ENCODE measurements at regions not wholly inside any gene's neighbourhood (a gene's known extent, or its start where the extent isn't known, plus 50 kb on each side); places are given as distances from the start of the nearest gene placed in this dataset.
A peak's percentile ranks its signal among the peaks of the same experiment; 100 is the strongest.

- 0 out of 2 replicates have a peak, but pooled peaks cover 6% of the 10 kb centered on the region for H3K9me3 Mint-ChIP-seq
- H3K27me3 Mint-ChIP-seq (ENCODE audit: low read depth) = peaks cover 3% of the 10 kb centered on the region
- DNase-seq (ENCODE audit: low spot score) (peak; percentile 59), ATAC-seq (peak; percentile 74)
- H3K4me1 Mint-ChIP-seq = peaks cover 27% of the 10 kb centered on the region
- peak overlapping the region; percentile 70; the same call in 1 of the 2 replicates for H3K27ac Mint-ChIP-seq
- H3K4me3 Mint-ChIP-seq = peak overlapping the region; percentile 55
- H3K36me3 Mint-ChIP-seq = peaks cover 6% of the 10 kb centered on the region; the same call in 1 of the 2 replicates
- CTCF ChIA-PET = interaction anchor here (0.9 to 1.4 kb wide), 7 partner anchors 9 to 80 kb away, joined by 3 to 6 read pairs (median 4); no protein-coding TSS in a partner anchor
- POLR2A ChIA-PET = no interaction called here
- no peak for TF ChIP-seq JAZF1 (CRISPR knock-in tag; IDR thresholded peaks at IDR 0.05)
- TF ChIP-seq, protein P1, sequence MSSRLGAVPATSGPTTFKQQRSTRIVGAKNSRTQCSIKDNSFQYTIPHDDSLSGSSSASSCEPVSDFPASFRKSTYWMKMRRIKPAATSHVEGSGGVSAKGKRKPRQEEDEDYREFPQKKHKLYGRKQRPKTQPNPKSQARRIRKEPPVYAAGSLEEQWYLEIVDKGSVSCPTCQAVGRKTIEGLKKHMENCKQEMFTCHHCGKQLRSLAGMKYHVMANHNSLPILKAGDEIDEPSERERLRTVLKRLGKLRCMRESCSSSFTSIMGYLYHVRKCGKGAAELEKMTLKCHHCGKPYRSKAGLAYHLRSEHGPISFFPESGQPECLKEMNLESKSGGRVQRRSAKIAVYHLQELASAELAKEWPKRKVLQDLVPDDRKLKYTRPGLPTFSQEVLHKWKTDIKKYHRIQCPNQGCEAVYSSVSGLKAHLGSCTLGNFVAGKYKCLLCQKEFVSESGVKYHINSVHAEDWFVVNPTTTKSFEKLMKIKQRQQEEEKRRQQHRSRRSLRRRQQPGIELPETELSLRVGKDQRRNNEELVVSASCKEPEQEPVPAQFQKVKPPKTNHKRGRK (CRISPR knock-in tag; IDR thresholded peaks at IDR 0.05; ENCODE audit: borderline replicate concordance) = no peak
- TF ChIP-seq MYBL2 (CRISPR knock-in tag; IDR thresholded peaks at IDR 0.05) = no peak
- no peak for TF ChIP-seq NR2C2 (CRISPR knock-in tag; IDR thresholded peaks at IDR 0.05)
- TF ChIP-seq, protein P2, sequence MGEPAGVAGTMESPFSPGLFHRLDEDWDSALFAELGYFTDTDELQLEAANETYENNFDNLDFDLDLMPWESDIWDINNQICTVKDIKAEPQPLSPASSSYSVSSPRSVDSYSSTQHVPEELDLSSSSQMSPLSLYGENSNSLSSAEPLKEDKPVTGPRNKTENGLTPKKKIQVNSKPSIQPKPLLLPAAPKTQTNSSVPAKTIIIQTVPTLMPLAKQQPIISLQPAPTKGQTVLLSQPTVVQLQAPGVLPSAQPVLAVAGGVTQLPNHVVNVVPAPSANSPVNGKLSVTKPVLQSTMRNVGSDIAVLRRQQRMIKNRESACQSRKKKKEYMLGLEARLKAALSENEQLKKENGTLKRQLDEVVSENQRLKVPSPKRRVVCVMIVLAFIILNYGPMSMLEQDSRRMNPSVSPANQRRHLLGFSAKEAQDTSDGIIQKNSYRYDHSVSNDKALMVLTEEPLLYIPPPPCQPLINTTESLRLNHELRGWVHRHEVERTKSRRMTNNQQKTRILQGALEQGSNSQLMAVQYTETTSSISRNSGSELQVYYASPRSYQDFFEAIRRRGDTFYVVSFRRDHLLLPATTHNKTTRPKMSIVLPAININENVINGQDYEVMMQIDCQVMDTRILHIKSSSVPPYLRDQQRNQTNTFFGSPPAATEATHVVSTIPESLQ (CRISPR knock-in tag; IDR thresholded peaks at IDR 0.05) = no peak
- no peak for TF ChIP-seq MLX (CRISPR knock-in tag; IDR thresholded peaks at IDR 0.05)
- no peak for TF ChIP-seq SP1 (CRISPR knock-in tag; conservative IDR thresholded peaks at IDR 0.05)
- TF ChIP-seq PRDM15 (CRISPR knock-in tag; IDR thresholded peaks at IDR 0.05) = no peak
- TF ChIP-seq, protein P3, sequence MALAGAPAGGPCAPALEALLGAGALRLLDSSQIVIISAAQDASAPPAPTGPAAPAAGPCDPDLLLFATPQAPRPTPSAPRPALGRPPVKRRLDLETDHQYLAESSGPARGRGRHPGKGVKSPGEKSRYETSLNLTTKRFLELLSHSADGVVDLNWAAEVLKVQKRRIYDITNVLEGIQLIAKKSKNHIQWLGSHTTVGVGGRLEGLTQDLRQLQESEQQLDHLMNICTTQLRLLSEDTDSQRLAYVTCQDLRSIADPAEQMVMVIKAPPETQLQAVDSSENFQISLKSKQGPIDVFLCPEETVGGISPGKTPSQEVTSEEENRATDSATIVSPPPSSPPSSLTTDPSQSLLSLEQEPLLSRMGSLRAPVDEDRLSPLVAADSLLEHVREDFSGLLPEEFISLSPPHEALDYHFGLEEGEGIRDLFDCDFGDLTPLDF (CRISPR knock-in tag; IDR thresholded peaks at IDR 0.05) = no peak
- TF ChIP-seq MXD4 (CRISPR knock-in tag; IDR thresholded peaks at IDR 0.05; ENCODE audit: borderline replicate concordance) = no peak
- no peak for TF ChIP-seq USF2 (CRISPR knock-in tag; IDR thresholded peaks at IDR 0.05)
- TF ChIP-seq RELA (CRISPR knock-in tag; IDR thresholded peaks at IDR 0.05; ENCODE audit: borderline replicate concordance) = no peak
- TF ChIP-seq, protein P4, sequence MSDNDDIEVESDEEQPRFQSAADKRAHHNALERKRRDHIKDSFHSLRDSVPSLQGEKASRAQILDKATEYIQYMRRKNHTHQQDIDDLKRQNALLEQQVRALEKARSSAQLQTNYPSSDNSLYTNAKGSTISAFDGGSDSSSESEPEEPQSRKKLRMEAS (CRISPR knock-in tag; IDR thresholded peaks at IDR 0.05) = peak; percentile 28; the same call in 1 of the 2 replicates
- 0 out of 2 replicates have a peak, but pooled peaks have one; percentile 52 for TF ChIP-seq ZNF232 (CRISPR knock-in tag; IDR thresholded peaks at IDR 0.05)
These were observed 74.6 kb downstream of the MRPL36 start for GRCh38 chr5:1724822-1725602.

Measured in WTC11 (cell line).